ENCODE measurements at regions not wholly inside any gene's neighbourhood (a gene's known extent, or its start where the extent isn't known, plus 50 kb on each side); places are given as distances from the start of the nearest gene placed in this dataset.

- Mint-ChIP-seq H3K4me1 (no peaks in the 10 kb centered on the region), H3K36me3 (no peaks in the 10 kb centered on the region), H3K27ac (no peak overlapping the region), H3K4me3 (no peak overlapping the region), H3K9me3 (peaks cover 0 to 12% (median 0%) of the 10 kb centered on the region in 9 donors), H3K27me3 (peaks cover 0 to 25% (median 12%) of the 10 kb centered on the region in 5 donors)
- ATAC-seq = no peak
- no peak for DNase-seq
- POLR2A ChIA-PET = no interaction called here
These were observed 1056.4 kb downstream of the NTRK3 start for GRCh38 chr15:87200149-87200548.

GRCh38 chr15:87197981-87198380 is 1058.6 kb downstream of the NTRK3 start:
- H3K4me1 Mint-ChIP-seq = no peaks in the 10 kb centered on the region
- ATAC-seq (no peak), DNase-seq (no peak)
- peaks cover 0 to 11% (median 0%) of the 10 kb centered on the region in 9 donors for H3K9me3 Mint-ChIP-seq
- no peak overlapping the region for H3K4me3 Mint-ChIP-seq
- no peak overlapping the region for H3K27ac Mint-ChIP-seq
- peaks cover 0 to 16% (median 1%) of the 10 kb centered on the region in 5 donors for H3K27me3 Mint-ChIP-seq
- POLR2A ChIA-PET = no interaction called here
- no peaks in the 10 kb centered on the region for H3K36me3 Mint-ChIP-seq

GRCh38 chr15:87196498-87196897 is 1060.0 kb downstream of the NTRK3 start:
- peaks cover 0 to 12% (median 0%) of the 10 kb centered on the region in 9 donors for H3K9me3 Mint-ChIP-seq
- H3K4me1 Mint-ChIP-seq = no peaks in the 10 kb centered on the region
- no peak overlapping the region for H3K4me3 Mint-ChIP-seq
- POLR2A ChIA-PET = no interaction called here
- H3K36me3 Mint-ChIP-seq = no peaks in the 10 kb centered on the region
- peaks cover 0 to 17% (median 0%) of the 10 kb centered on the region in 5 donors for H3K27me3 Mint-ChIP-seq
- no peak for ATAC-seq
- peak overlapping the region in 1 of 10 donors; percentile 31 for H3K27ac Mint-ChIP-seq
- DNase-seq = no peak

DNA sequence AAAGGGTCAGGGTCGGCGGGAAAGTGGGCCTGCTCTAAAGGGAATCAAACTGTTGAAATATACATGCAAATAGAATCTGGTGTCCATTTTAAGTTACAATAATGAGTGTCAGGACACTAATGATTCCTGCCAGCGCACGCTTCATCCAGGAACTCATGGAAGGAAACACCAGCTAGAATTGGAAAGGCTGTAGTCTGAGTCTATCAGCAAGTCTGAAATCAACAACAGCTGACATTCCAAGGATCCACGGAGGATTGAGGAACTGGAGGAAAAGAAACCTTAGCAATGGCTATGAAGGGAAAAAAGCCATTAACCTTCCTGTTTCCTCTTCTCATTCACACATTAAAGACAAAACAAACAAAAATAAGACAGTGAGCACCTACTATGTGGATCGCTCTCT is 1063.1 kb downstream of the NTRK3 start:
- no peak for DNase-seq
- POLR2A ChIA-PET = no interaction called here
- H3K27ac Mint-ChIP-seq = no peak overlapping the region
- peaks cover 0 to 12% (median 0%) of the 10 kb centered on the region in 9 donors for H3K9me3 Mint-ChIP-seq
- peaks cover 0 to 12% (median 0%) of the 10 kb centered on the region in 5 donors for H3K27me3 Mint-ChIP-seq
- no peak for ATAC-seq
- no peak overlapping the region for H3K4me3 Mint-ChIP-seq
- H3K4me1 Mint-ChIP-seq = no peaks in the 10 kb centered on the region
- no peaks in the 10 kb centered on the region for H3K36me3 Mint-ChIP-seq

GRCh38 chr15:87167706-87168105 is 1088.0 kb downstream of the AGBL1 start:
- Mint-ChIP-seq H3K27ac (no peak overlapping the region), H3K4me3 (no peak overlapping the region), H3K27me3 (peaks cover 5 to 18% (median 9%) of the 10 kb centered on the region in 5 donors), H3K4me1 (no peaks in the 10 kb centered on the region), H3K36me3 (no peaks in the 10 kb centered on the region), H3K9me3 (peaks cover 0 to 13% (median 0%) of the 10 kb centered on the region in 9 donors)
- no peak for DNase-seq
- ATAC-seq = no peak
- POLR2A ChIA-PET = no interaction called here

GRCh38 chr15:87167055-87167454 is 1087.4 kb downstream of the AGBL1 start:
- no peak for DNase-seq
- H3K36me3 Mint-ChIP-seq = no peaks in the 10 kb centered on the region
- POLR2A ChIA-PET = no interaction called here
- H3K4me3 Mint-ChIP-seq = no peak overlapping the region
- H3K4me1 Mint-ChIP-seq = no peaks in the 10 kb centered on the region
- peaks cover 0 to 13% (median 0%) of the 10 kb centered on the region in 9 donors for H3K9me3 Mint-ChIP-seq
- peaks cover 5 to 19% (median 11%) of the 10 kb centered on the region in 5 donors for H3K27me3 Mint-ChIP-seq
- ATAC-seq = no peak
- H3K27ac Mint-ChIP-seq = no peak overlapping the region

- H3K36me3 Mint-ChIP-seq = no peaks in the 10 kb centered on the region
- no peak overlapping the region for H3K27ac Mint-ChIP-seq
These were observed 1076.1 kb downstream of the AGBL1 start for GRCh38 chr15:87155771-87156170.

GRCh38 chr15:87154761-87155160 is 1075.1 kb downstream of the AGBL1 start:
- Mint-ChIP-seq H3K9me3 (peaks cover 0 to 21% (median 7%) of the 10 kb centered on the region in 9 donors), H3K4me3 (no peak overlapping the region), H3K27me3 (peaks cover 0 to 9% (median 6%) of the 10 kb centered on the region in 5 donors), H3K4me1 (no peaks in the 10 kb centered on the region), H3K36me3 (no peaks in the 10 kb centered on the region), H3K27ac (no peak overlapping the region)
- POLR2A ChIA-PET = no interaction called here
- DNase-seq = no peak
- ATAC-seq = no peak

More at GRCh38 chr15:87155771-87156170, 1076.1 kb downstream of the AGBL1 start:
- ATAC-seq = no peak
- POLR2A ChIA-PET = no interaction called here
- Mint-ChIP-seq H3K4me1 (no peaks in the 10 kb centered on the region), H3K27me3 (peaks cover 0 to 12% (median 8%) of the 10 kb centered on the region in 5 donors), H3K4me3 (no peak overlapping the region), H3K9me3 (peaks cover 0 to 21% (median 7%) of the 10 kb centered on the region in 9 donors)
- no peak for DNase-seq

- POLR2A ChIA-PET = no interaction called here
- H3K27ac Mint-ChIP-seq = no peak overlapping the region
- H3K4me1 Mint-ChIP-seq = no peaks in the 10 kb centered on the region
- H3K4me3 Mint-ChIP-seq = no peak overlapping the region
- ATAC-seq (no peak), DNase-seq (no peak)
- peaks cover 0 to 16% (median 4%) of the 10 kb centered on the region in 9 donors for H3K9me3 Mint-ChIP-seq
- H3K27me3 Mint-ChIP-seq = peaks cover 0 to 18% (median 2%) of the 10 kb centered on the region in 5 donors
- no peaks in the 10 kb centered on the region for H3K36me3 Mint-ChIP-seq
These were observed 1071.6 kb downstream of the AGBL1 start for GRCh38 chr15:87151202-87151748.

GRCh38 chr15:87145696-87146095 is 1066.0 kb downstream of the AGBL1 start:
- no peak for ATAC-seq
- Mint-ChIP-seq H3K27me3 (peaks cover 2 to 29% (median 9%) of the 10 kb centered on the region in 5 donors), H3K36me3 (no peaks in the 10 kb centered on the region), H3K27ac (no peak overlapping the region), H3K4me3 (no peak overlapping the region), H3K9me3 (peaks cover 0 to 32% (median 12%) of the 10 kb centered on the region in 9 donors), H3K4me1 (no peaks in the 10 kb centered on the region)
- POLR2A ChIA-PET = no interaction called here
- DNase-seq = no peak

DNA sequence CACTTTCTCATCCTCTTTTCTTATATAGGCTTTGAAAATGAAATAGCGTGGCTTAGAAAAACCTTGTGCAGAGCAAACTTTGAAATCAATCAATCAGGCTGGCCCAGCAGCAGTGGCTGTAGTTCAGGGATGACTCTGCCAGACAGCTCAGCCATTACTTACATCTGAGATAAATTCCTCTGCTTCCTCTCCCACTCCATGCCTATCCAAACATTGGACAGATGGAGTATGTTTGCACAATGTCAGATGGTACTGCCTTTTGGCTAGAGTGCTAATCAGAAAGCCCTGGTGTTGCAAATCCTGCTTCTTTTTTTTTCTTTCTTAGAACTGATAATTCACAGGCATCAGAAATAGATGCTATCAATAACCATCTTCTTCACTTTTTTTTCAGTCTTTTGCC is 1065.1 kb downstream of the AGBL1 start:
- Mint-ChIP-seq H3K27me3 (peaks cover 2 to 30% (median 9%) of the 10 kb centered on the region in 5 donors), H3K27ac (no peak overlapping the region), H3K36me3 (no peaks in the 10 kb centered on the region), H3K9me3 (peaks cover 0 to 32% (median 12%) of the 10 kb centered on the region in 9 donors), H3K4me3 (no peak overlapping the region), H3K4me1 (no peaks in the 10 kb centered on the region)
- POLR2A ChIA-PET = no interaction called here
- DNase-seq = no peak
- ATAC-seq = no peak

GRCh38 chr15:87142096-87142495 is 1062.4 kb downstream of the AGBL1 start:
- Mint-ChIP-seq H3K4me3 (no peak overlapping the region), H3K36me3 (peaks cover 0 to 4% (median 0%) of the 10 kb centered on the region in 3 donors), H3K27me3 (peaks cover 2 to 37% (median 14%) of the 10 kb centered on the region in 5 donors), H3K9me3 (peaks cover 0 to 34% (median 12%) of the 10 kb centered on the region in 9 donors), H3K4me1 (no peaks in the 10 kb centered on the region), H3K27ac (no peak overlapping the region)
- no peak for DNase-seq
- ATAC-seq = no peak
- POLR2A ChIA-PET = no interaction called here

- ATAC-seq (no peak), DNase-seq (no peak)
- Mint-ChIP-seq H3K36me3 (peaks cover 0 to 4% (median 0%) of the 10 kb centered on the region in 3 donors), H3K9me3 (peaks cover 0 to 12% (median 0%) of the 10 kb centered on the region in 9 donors), H3K27me3 (peaks cover 0 to 18% (median 7%) of the 10 kb centered on the region in 5 donors), H3K4me3 (no peak overlapping the region), H3K27ac (no peak overlapping the region), H3K4me1 (no peaks in the 10 kb centered on the region)
- POLR2A ChIA-PET = no interaction called here
These were observed 1055.4 kb downstream of the AGBL1 start for GRCh38 chr15:87135109-87135508.

DNA sequence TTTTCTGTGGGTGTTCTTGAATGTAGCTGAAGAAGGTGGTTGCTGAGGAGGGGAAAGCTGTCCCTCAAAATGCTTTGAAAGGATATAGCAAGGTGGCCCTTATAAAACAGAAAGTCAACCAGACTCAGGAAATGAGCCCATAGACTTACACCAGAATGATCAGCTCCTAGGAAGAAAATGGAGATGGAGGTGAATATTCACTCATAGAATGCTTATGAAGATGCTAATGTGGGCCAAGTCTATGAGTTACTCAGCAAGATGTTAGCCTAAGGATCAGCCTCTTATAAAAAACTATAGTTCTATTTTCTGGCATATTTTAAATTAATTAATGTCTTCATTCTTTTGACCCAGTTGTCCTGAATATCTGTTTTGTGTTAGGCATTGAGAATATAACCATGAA is 1054.0 kb downstream of the AGBL1 start:
- peaks cover 0 to under 1% (median 0%) of the 10 kb centered on the region in 3 donors for H3K36me3 Mint-ChIP-seq
- peaks cover 0 to 9% (median 0%) of the 10 kb centered on the region in 9 donors for H3K9me3 Mint-ChIP-seq
- ATAC-seq (no peak), DNase-seq (no peak)
- POLR2A ChIA-PET = no interaction called here
- H3K4me1 Mint-ChIP-seq = no peaks in the 10 kb centered on the region
- H3K27ac Mint-ChIP-seq = no peak overlapping the region
- peaks cover 0 to 12% (median 5%) of the 10 kb centered on the region in 5 donors for H3K27me3 Mint-ChIP-seq
- no peak overlapping the region for H3K4me3 Mint-ChIP-seq

Data from naive thymus-derived CD8-positive, alpha-beta T cell (primary cell).